Keratinocyte (primary cell): ENCODE measurements at regions not wholly inside any gene's neighbourhood (a gene's known extent, or its start where the extent isn't known, plus 50 kb on each side); places are given as distances from the start of the nearest gene placed in this dataset.

Source experiments
- DNase-seq: peaks from one replicate; pipeline ENCODE4 v3.0.0-alpha.2; 2011; ENCODE audit warnings: low read depth, missing footprints, low spot score
- FAIRE-seq: peaks from 2 replicates; lab custom pipeline; 2011; peaks lifted over from hg19 to GRCh38; lab: Jason Lieb, UNC
- H2AFZ ChIP-seq: 2 replicates; pipeline ENCODE4 v1.6.0; 2012; ENCODE audit warnings: low read length, control low read depth, inconsistent platforms; ENCODE audit not compliant: control insufficient read depth
- H3K27ac ChIP-seq: 2 replicates; pipeline ENCODE4 v1.5.1; 2011; ENCODE audit warnings: low read length; ENCODE audit not compliant: control insufficient read depth, insufficient read depth
- H3K27me3 ChIP-seq: 3 replicates; pipeline ENCODE4 v1.6.0; 2011; ENCODE audit warnings: low read length; ENCODE audit not compliant: control insufficient read depth, insufficient read depth; ENCODE audit errors: extremely low read depth
- H3K36me3 ChIP-seq, 2 experiments: 2 replicates in 1 of 2; 3 replicates in 1 of 2; pipeline ENCODE4 v1.5.1; 2011; ENCODE audit warnings: low read length in 2 of 2, mild to moderate bottlenecking in 1 of 2; ENCODE audit not compliant: control insufficient read depth in 2 of 2, insufficient read depth in 2 of 2; ENCODE audit errors: extremely low read depth in 1 of 2
- H3K4me1 ChIP-seq: 3 replicates; pipeline ENCODE4 v1.5.1; 2011; ENCODE audit warnings: low read length; ENCODE audit not compliant: control insufficient read depth, insufficient read depth; ENCODE audit errors: extremely low read depth
- H3K4me2 ChIP-seq: 3 replicates; pipeline ENCODE4 v1.6.0; 2011; ENCODE audit warnings: low read depth, low read length; ENCODE audit not compliant: control insufficient read depth, insufficient read depth; ENCODE audit errors: extremely low read depth
- H3K4me3 ChIP-seq, 3 experiments: fragments of 200-600 bp in 1 of 3; sonication (generic) in 1 of 3; 2 replicates in 2 of 3; 3 replicates in 1 of 3; pipeline ENCODE4 v1.5.1; 2011 to 2016; ENCODE audit warnings: low read length in 3 of 3, mild to moderate bottlenecking in 3 of 3, control low read depth in 2 of 3, inconsistent platforms in 1 of 3, low read depth in 1 of 3, mixed read lengths in 1 of 3, mixed run types in 1 of 3, moderate library complexity in 1 of 3; ENCODE audit not compliant: control insufficient read depth in 2 of 3, insufficient read depth in 2 of 3; ENCODE audit errors: extremely low read depth in 1 of 3
- H3K79me2 ChIP-seq: 2 replicates; pipeline ENCODE4 v1.6.0; 2012; ENCODE audit warnings: low read length; ENCODE audit not compliant: control insufficient read depth, insufficient read depth
- H3K9ac ChIP-seq: 3 replicates; pipeline ENCODE4 v1.6.0; 2011; ENCODE audit warnings: low read length; ENCODE audit not compliant: control insufficient read depth, insufficient read depth; ENCODE audit errors: extremely low read depth
- H3K9me1 ChIP-seq: 3 replicates; pipeline ENCODE4 v1.6.0; 2011; ENCODE audit warnings: low read length; ENCODE audit not compliant: control insufficient read depth, insufficient read depth; ENCODE audit errors: extremely low read depth
- H3K9me3 ChIP-seq: 2 replicates; pipeline ENCODE4 v1.5.1; 2012; ENCODE audit warnings: low read depth, low read length; ENCODE audit not compliant: control insufficient read depth
- H4K20me1 ChIP-seq: 3 replicates; pipeline ENCODE4 v1.6.0; 2011; ENCODE audit warnings: low read length; ENCODE audit not compliant: control insufficient read depth, insufficient read depth; ENCODE audit errors: extremely low read depth
- EZH2 ChIP-seq: IDR thresholded peaks from one replicate; pipeline ENCODE4 v1.6.1; 2012; ENCODE audit warnings: inconsistent platforms, mild to moderate bottlenecking, low read length, moderate library complexity
- dilution Hi-C: fragments of 300-500 bp; cut with MboI; formaldehyde crosslinking; loops from one replicate; pipeline ENCODE4 v1.7.0; 2020; ENCODE audit warnings: low sequenced_read_pairs; ENCODE audit not compliant: extremely low pct_ligation_motif_present
- TF ChIP-seq, protein P1 (sequence below), 3 experiments: IDR thresholded peaks in 1 of 3; conservative IDR thresholded peaks in 1 of 3; optimal IDR thresholded peaks in 1 of 3; 2 replicates in 2 of 3; 3 replicates in 1 of 3; pipeline versions ENCODE3 to v1.5.1; 2011; ENCODE audit warnings: low read length in 3 of 3, mild to moderate bottlenecking in 3 of 3, moderate library complexity in 2 of 3, control low read depth in 1 of 3, inconsistent platforms in 1 of 3; ENCODE audit not compliant: insufficient read depth in 2 of 3; ENCODE audit errors: extremely low read depth in 1 of 3

GRCh38 chr12:125519026-125519651 lies 453.9 kb downstream of the AACS start:
- H3K9me3 ChIP-seq, result peaks cover 6% of the 10 kb centered on the region
- no peaks in the 10 kb centered on the region for H3K36me3 ChIP-seq
- no peak overlapping the region for H3K4me3 ChIP-seq
- H4K20me1 ChIP-seq, result no peaks in the 10 kb centered on the region
- H3K9me1 ChIP-seq, result no peaks in the 10 kb centered on the region
- no peak overlapping the region for H3K9ac ChIP-seq
- TF ChIP-seq EZH2, result no peak
- TF ChIP-seq, protein P1, sequence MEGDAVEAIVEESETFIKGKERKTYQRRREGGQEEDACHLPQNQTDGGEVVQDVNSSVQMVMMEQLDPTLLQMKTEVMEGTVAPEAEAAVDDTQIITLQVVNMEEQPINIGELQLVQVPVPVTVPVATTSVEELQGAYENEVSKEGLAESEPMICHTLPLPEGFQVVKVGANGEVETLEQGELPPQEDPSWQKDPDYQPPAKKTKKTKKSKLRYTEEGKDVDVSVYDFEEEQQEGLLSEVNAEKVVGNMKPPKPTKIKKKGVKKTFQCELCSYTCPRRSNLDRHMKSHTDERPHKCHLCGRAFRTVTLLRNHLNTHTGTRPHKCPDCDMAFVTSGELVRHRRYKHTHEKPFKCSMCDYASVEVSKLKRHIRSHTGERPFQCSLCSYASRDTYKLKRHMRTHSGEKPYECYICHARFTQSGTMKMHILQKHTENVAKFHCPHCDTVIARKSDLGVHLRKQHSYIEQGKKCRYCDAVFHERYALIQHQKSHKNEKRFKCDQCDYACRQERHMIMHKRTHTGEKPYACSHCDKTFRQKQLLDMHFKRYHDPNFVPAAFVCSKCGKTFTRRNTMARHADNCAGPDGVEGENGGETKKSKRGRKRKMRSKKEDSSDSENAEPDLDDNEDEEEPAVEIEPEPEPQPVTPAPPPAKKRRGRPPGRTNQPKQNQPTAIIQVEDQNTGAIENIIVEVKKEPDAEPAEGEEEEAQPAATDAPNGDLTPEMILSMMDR (optimal IDR thresholded peaks at IDR 0.05 in 1 of 3, IDR thresholded peaks at IDR 0.05 in 1 of 3, conservative IDR thresholded peaks at IDR 0.05 in 1 of 3; ENCODE audit: extremely low read depth in 1 of 3, insufficient read depth in 2 of 3, low read length in 3 of 3), result no peak
- dilution Hi-C loops, result no loop called here
- no peaks in the 10 kb centered on the region for H3K79me2 ChIP-seq
- H3K27me3 ChIP-seq, result no peaks in the 10 kb centered on the region
- DNase-seq (no peak), FAIRE-seq (no peak)
- H3K4me2 ChIP-seq, result no peak overlapping the region
- H3K4me1 ChIP-seq, result no peaks in the 10 kb centered on the region
- no peak overlapping the region for H3K27ac ChIP-seq
- no peak overlapping the region for H2AFZ ChIP-seq

DNA sequence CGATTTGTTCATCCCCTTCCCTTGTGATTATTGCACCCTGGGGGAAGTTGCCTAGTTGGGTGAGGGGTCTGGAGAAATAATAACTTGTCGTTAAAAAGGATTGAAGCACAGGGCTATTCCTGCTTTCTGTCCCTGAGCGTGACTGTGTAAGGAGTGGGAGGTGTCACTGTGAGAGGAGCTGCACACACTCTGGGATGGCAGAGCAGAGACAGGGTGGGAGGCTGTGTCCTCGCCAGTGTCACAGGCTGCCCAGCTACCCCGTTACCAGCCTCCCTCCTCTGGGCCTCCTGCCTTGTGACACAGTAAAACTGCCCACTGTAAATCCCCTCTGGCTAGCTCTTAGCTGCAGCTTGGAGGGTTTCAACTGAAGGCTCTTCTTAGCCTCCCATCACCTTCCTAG lies 460.6 kb downstream of the AACS start:
- Histone ChIP-seq H2AFZ (no peak overlapping the region), H3K4me3 (no peak overlapping the region), H3K4me2 (no peak overlapping the region), H3K9ac (no peak overlapping the region), H3K9me3 (no peaks in the 10 kb centered on the region), H3K9me1 (no peaks in the 10 kb centered on the region), H3K79me2 (no peaks in the 10 kb centered on the region), H3K27me3 (no peaks in the 10 kb centered on the region), H4K20me1 (no peaks in the 10 kb centered on the region), H3K36me3 (no peaks in the 10 kb centered on the region), H3K27ac (no peak overlapping the region), H3K4me1 (no peaks in the 10 kb centered on the region)
- FAIRE-seq (no peak), DNase-seq (no peak)
- dilution Hi-C loops, result no loop called here
- TF ChIP-seq EZH2, result no peak
- TF ChIP-seq, protein P1 (optimal IDR thresholded peaks at IDR 0.05 in 1 of 3, IDR thresholded peaks at IDR 0.05 in 1 of 3, conservative IDR thresholded peaks at IDR 0.05 in 1 of 3; ENCODE audit: extremely low read depth in 1 of 3, insufficient read depth in 2 of 3, low read length in 3 of 3), result no peak
